HG03442 (cell line): ENCODE measurements at regions not wholly inside any gene's neighbourhood (a gene's known extent, or its start where the extent isn't known, plus 50 kb on each side); places are given as distances from the start of the nearest gene placed in this dataset.

Source experiments
- ATAC-seq: cut with Tn5 transposase; IDR thresholded peaks from one replicate; pipeline ENCODE4 v1.9.1; 2021; ENCODE audit warnings: mild to moderate bottlenecking, moderate library complexity; ENCODE audit not compliant: unreplicated experiment

- no peak for ATAC-seq
Observed at GRCh38 chr10:131478377-131478989, 167.0 kb upstream of the TCERG1L start.

GRCh38 chr10:131480066-131480465 is 168.5 kb upstream of the TCERG1L start:
- ATAC-seq = no peak

GRCh38 chr10:131480861-131481260 is 169.3 kb upstream of the TCERG1L start:
- no peak for ATAC-seq

GRCh38 chr10:131485732-131486131 is 174.2 kb upstream of the TCERG1L start:
- ATAC-seq = no peak

GRCh38 chr10:131487822-131488221 is 176.3 kb upstream of the TCERG1L start:
- no peak for ATAC-seq

GRCh38 chr10:131490991-131491594 is 179.6 kb upstream of the TCERG1L start:
- ATAC-seq = no peak

- ATAC-seq = no peak
Observed at GRCh38 chr10:131492211-131492857, 180.8 kb upstream of the TCERG1L start.

GRCh38 chr10:131493432-131493831 is 181.9 kb upstream of the TCERG1L start:
- no peak for ATAC-seq

GRCh38 chr10:131494451-131494850 is 182.9 kb upstream of the TCERG1L start:
- ATAC-seq = no peak

GRCh38 chr10:131495224-131495623 is 183.7 kb upstream of the TCERG1L start:
- no peak for ATAC-seq

GRCh38 chr10:131495892-131496291 is 184.4 kb upstream of the TCERG1L start:
- ATAC-seq = no peak

- ATAC-seq = no peak
Observed at GRCh38 chr10:131496351-131497052, 185.0 kb upstream of the TCERG1L start.

GRCh38 chr10:131499566-131499965 is 188.0 kb upstream of the TCERG1L start:
- no peak for ATAC-seq

GRCh38 chr10:131500181-131500580 is 188.7 kb upstream of the TCERG1L start:
- ATAC-seq = no peak

GRCh38 chr10:131500892-131501291 is 189.4 kb upstream of the TCERG1L start:
- no peak for ATAC-seq

- ATAC-seq = no peak
Observed at GRCh38 chr10:131503992-131504391, 192.5 kb upstream of the TCERG1L start.

GRCh38 chr10:131511391-131511790 is 199.9 kb upstream of the TCERG1L start:
- ATAC-seq = no peak

- ATAC-seq = no peak
Observed at GRCh38 chr10:131512852-131513251, 201.3 kb upstream of the TCERG1L start.

GRCh38 chr10:131513445-131513844 is 201.9 kb upstream of the TCERG1L start:
- ATAC-seq = no peak

- ATAC-seq = no peak
Observed at GRCh38 chr10:131513901-131514300, 202.4 kb upstream of the TCERG1L start.

GRCh38 chr10:131514454-131514853 is 202.9 kb upstream of the TCERG1L start:
- ATAC-seq = no peak

- no peak for ATAC-seq
Observed at GRCh38 chr10:131516285-131516684, 204.8 kb upstream of the TCERG1L start.
